ENCODE measurements at regions not wholly inside any gene's neighbourhood (a gene's known extent, or its start where the extent isn't known, plus 50 kb on each side); places are given as distances from the start of the nearest gene placed in this dataset.

DNA sequence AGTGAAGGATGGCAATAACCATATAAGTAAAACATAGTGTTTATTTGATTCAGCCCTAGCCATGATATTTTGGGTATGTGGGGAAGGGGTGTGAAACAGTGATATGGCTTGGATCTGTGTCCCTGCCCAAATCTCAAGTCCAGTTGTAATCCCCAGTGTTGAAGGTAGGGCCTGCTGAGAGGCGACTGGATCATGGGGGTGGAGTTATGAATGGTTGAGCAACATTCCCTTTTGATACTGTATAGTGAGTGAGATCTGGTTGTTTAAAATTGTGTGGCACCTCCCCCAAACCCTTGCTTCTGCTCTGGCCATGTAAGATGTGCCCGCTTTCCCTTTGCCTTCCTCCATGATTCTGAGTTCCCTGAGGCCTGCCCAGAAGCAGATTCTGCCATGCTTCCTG is 1804.6 kb downstream of the MAT2B start (continued):
- TF ChIP-seq, protein P1, sequence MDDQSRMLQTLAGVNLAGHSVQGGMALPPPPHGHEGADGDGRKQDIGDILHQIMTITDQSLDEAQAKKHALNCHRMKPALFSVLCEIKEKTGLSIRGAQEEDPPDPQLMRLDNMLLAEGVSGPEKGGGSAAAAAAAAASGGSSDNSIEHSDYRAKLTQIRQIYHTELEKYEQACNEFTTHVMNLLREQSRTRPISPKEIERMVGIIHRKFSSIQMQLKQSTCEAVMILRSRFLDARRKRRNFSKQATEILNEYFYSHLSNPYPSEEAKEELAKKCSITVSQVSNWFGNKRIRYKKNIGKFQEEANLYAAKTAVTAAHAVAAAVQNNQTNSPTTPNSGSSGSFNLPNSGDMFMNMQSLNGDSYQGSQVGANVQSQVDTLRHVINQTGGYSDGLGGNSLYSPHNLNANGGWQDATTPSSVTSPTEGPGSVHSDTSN (CRISPR knock-in tag; IDR thresholded peaks at IDR 0.05; ENCODE audit: borderline replicate concordance) = no peak
- TF ChIP-seq RXRB (CRISPR knock-in tag; IDR thresholded peaks at IDR 0.05; ENCODE audit: borderline replicate concordance) (no peak), NCOR1 (IDR thresholded peaks at IDR 0.05; ENCODE audit: borderline replicate concordance, low read length) (no peak)
- TF ChIP-seq, protein P2, sequence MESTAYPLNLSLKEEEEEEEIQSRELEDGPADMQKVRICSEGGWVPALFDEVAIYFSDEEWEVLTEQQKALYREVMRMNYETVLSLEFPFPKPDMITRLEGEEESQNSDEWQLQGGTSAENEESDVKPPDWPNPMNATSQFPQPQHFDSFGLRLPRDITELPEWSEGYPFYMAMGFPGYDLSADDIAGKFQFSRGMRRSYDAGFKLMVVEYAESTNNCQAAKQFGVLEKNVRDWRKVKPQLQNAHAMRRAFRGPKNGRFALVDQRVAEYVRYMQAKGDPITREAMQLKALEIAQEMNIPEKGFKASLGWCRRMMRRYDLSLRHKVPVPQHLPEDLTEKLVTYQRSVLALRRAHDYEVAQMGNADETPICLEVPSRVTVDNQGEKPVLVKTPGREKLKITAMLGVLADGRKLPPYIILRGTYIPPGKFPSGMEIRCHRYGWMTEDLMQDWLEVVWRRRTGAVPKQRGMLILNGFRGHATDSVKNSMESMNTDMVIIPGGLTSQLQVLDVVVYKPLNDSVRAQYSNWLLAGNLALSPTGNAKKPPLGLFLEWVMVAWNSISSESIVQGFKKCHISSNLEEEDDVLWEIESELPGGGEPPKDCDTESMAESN (CRISPR knock-in tag; conservative IDR thresholded peaks at IDR 0.05) = no peak
- TF ChIP-seq, protein P3, sequence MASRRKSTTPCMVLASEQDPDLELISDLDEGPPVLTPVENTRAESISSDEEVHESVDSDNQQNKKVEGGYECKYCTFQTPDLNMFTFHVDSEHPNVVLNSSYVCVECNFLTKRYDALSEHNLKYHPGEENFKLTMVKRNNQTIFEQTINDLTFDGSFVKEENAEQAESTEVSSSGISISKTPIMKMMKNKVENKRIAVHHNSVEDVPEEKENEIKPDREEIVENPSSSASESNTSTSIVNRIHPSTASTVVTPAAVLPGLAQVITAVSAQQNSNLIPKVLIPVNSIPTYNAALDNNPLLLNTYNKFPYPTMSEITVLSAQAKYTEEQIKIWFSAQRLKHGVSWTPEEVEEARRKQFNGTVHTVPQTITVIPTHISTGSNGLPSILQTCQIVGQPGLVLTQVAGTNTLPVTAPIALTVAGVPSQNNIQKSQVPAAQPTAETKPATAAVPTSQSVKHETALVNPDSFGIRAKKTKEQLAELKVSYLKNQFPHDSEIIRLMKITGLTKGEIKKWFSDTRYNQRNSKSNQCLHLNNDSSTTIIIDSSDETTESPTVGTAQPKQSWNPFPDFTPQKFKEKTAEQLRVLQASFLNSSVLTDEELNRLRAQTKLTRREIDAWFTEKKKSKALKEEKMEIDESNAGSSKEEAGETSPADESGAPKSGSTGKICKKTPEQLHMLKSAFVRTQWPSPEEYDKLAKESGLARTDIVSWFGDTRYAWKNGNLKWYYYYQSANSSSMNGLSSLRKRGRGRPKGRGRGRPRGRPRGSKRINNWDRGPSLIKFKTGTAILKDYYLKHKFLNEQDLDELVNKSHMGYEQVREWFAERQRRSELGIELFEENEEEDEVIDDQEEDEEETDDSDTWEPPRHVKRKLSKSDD (CRISPR knock-in tag; IDR thresholded peaks at IDR 0.05; ENCODE audit: low read depth) = no peak

DNA sequence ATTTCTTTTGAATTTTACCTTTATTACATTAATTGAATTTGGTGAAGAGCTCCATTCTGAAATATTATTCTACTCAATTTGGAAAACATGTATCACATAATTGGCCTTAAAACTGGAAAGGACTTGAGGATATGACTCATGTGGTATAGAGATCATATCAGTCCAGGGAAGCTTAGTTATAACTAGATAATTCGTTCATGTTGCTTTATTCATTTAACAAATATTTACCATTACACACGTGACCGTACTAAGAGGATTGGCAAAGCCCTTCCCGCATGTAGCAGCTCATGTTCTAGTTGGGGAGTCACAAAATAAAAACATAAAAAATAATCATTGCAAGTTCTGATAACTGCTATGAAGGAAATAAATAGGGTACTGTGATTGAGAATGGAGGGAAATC is 1816.5 kb downstream of the MAT2B start:
- Histone ChIP-seq H3K4me3 (replicated peaks in 1 of 3; ENCODE audit: insufficient read depth in 1 of 3, low read depth in 2 of 3, low read length in 3 of 3) (no peak overlapping the region), H3K4me1 (ENCODE audit: insufficient read depth, low read length) (no peaks in the 10 kb centered on the region), H3K79me2 (ENCODE audit: insufficient read depth, low read length) (no peaks in the 10 kb centered on the region), H3K9me3 (ENCODE audit: low read length) (peaks cover 74% of the 10 kb centered on the region), H2AFZ (ENCODE audit: low read length) (no peak overlapping the region), H3K9ac (ENCODE audit: insufficient read depth, low read depth, low read length) (no peak overlapping the region), H3K27me3 (ENCODE audit: control insufficient read depth in 1 of 2, insufficient read depth in 2 of 2, low read length in 2 of 2) (no peaks in the 10 kb centered on the region), H3K4me2 (ENCODE audit: low read depth, low read length) (no peak overlapping the region), H3K27ac (ENCODE audit: extremely low read length, insufficient read depth, low read length) (no peak overlapping the region), H3K36me3 (replicated peaks in 1 of 2; ENCODE audit: control insufficient read depth in 1 of 2, insufficient read depth in 2 of 2, low read length in 2 of 2) (no peaks in the 10 kb centered on the region), H4K20me1 (ENCODE audit: insufficient read depth, low read length) (no peaks in the 10 kb centered on the region)
- WGBS (ENCODE audit: low lambda C conversion rate) = 2% methylated on average over 4 of the region's 4 CpGs
- intact Hi-C loops (cut with micrococcal nuclease; ENCODE audit: unreplicated experiment) = no loop called here
- ChIA-PET POLR2A (no interaction called here), CTCF (ENCODE audit: low intra/inter-chr PET ratio, low total read pairs) (no interaction called here)
- in situ Hi-C loops (cut with HindIII; ENCODE audit: extremely low pct_ligation_motif_present, low pct_unique_long_range_greater_than_20kb) = no loop called here
- no TSS peak for BruUV-seq (replicated peaks)
- FAIRE-seq (no peak), ATAC-seq (no peak), DNase-seq (ENCODE audit: low spot score) (no peak)
- no peak for TF ChIP-seq PAF1 (CRISPR knock-in tag; IDR thresholded peaks at IDR 0.05)
- TF ChIP-seq ZNF235 (CRISPR knock-in tag; IDR thresholded peaks at IDR 0.05; ENCODE audit: borderline replicate concordance) = no peak
- no peak for TF ChIP-seq ZNF335 (CRISPR knock-in tag; IDR thresholded peaks at IDR 0.05)
- TF ChIP-seq, protein P4, sequence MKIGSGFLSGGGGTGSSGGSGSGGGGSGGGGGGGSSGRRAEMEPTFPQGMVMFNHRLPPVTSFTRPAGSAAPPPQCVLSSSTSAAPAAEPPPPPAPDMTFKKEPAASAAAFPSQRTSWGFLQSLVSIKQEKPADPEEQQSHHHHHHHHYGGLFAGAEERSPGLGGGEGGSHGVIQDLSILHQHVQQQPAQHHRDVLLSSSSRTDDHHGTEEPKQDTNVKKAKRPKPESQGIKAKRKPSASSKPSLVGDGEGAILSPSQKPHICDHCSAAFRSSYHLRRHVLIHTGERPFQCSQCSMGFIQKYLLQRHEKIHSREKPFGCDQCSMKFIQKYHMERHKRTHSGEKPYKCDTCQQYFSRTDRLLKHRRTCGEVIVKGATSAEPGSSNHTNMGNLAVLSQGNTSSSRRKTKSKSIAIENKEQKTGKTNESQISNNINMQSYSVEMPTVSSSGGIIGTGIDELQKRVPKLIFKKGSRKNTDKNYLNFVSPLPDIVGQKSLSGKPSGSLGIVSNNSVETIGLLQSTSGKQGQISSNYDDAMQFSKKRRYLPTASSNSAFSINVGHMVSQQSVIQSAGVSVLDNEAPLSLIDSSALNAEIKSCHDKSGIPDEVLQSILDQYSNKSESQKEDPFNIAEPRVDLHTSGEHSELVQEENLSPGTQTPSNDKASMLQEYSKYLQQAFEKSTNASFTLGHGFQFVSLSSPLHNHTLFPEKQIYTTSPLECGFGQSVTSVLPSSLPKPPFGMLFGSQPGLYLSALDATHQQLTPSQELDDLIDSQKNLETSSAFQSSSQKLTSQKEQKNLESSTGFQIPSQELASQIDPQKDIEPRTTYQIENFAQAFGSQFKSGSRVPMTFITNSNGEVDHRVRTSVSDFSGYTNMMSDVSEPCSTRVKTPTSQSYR (CRISPR knock-in tag; IDR thresholded peaks at IDR 0.05; ENCODE audit: borderline replicate concordance) = no peak
- no peak for TF ChIP-seq PHF8 (CRISPR knock-in tag; IDR thresholded peaks at IDR 0.05)
